Tibial artery (tissue), 4 donors: ENCODE measurements at regions not wholly inside any gene's neighbourhood (a gene's known extent, or its start where the extent isn't known, plus 50 kb on each side); places are given as distances from the start of the nearest gene placed in this dataset.

ENCODE experiments used
- DNase-seq, 2 donors: peaks; one replicate each; pipeline ENCODE4 v3.0.0-alpha.2; 2019
- H3K27ac ChIP-seq, 2 donors: fragments of 200-600 bp; sonication (generic) in 1 of 2; 1 replicate in 1 of 2; 2 replicates in 1 of 2; pipeline ENCODE4 v1.5.1; 2018 to 2019; ENCODE audit warnings: mild to moderate bottlenecking in 1 of 2
- H3K27me3 ChIP-seq, 2 donors: fragments of 200-600 bp; sonication (generic) in 1 of 2; one replicate each; pipeline versions ENCODE4 v1.5.1 to v1.6.0; 2016 to 2019
- H3K36me3 ChIP-seq, 3 donors: fragments of 200-600 bp; sonication (generic) in 2 of 3; one replicate each; pipeline ENCODE4 v1.5.1; 2016 to 2019; ENCODE audit warnings: mild to moderate bottlenecking in 2 of 3
- H3K4me1 ChIP-seq, 4 donors: fragments of 200-600 bp; sonication (generic) in 2 of 4; 1 replicate in 3 of 4; 2 replicates in 1 of 4; pipeline ENCODE4 v1.5.1; 2016 to 2019
- H3K4me3 ChIP-seq, 2 donors: fragments of 200-600 bp; sonication (generic) in 1 of 2; 1 replicate in 1 of 2; 2 replicates in 1 of 2; pipeline ENCODE4 v1.5.1; 2018 to 2019; ENCODE audit warnings: mild to moderate bottlenecking in 2 of 2
- H3K9me3 ChIP-seq, 3 donors: fragments of 200-600 bp; sonication (generic) in 1 of 3; one replicate each; pipeline ENCODE4 v1.5.1; 2016 to 2019
- intact Hi-C: fragments of 100-400 bp; cut with DNase I; formaldehyde crosslinking; loops from one replicate; pipeline ENCODE4 v1.15.0; 2023; ENCODE audit warnings: low total_unique reads
- TF ChIP-seq, protein P1 (sequence below), 2 experiments: fragments of 200-600 bp in 1 of 2; fragments of 450-650 bp in 1 of 2; IDR thresholded peaks; one replicate each; pipeline ENCODE4 v1.5.1; 2017 to 2019; ENCODE audit warnings: antibody characterized with exemption in 2 of 2, mild to moderate bottlenecking in 1 of 2, moderate library complexity in 1 of 2

DNA sequence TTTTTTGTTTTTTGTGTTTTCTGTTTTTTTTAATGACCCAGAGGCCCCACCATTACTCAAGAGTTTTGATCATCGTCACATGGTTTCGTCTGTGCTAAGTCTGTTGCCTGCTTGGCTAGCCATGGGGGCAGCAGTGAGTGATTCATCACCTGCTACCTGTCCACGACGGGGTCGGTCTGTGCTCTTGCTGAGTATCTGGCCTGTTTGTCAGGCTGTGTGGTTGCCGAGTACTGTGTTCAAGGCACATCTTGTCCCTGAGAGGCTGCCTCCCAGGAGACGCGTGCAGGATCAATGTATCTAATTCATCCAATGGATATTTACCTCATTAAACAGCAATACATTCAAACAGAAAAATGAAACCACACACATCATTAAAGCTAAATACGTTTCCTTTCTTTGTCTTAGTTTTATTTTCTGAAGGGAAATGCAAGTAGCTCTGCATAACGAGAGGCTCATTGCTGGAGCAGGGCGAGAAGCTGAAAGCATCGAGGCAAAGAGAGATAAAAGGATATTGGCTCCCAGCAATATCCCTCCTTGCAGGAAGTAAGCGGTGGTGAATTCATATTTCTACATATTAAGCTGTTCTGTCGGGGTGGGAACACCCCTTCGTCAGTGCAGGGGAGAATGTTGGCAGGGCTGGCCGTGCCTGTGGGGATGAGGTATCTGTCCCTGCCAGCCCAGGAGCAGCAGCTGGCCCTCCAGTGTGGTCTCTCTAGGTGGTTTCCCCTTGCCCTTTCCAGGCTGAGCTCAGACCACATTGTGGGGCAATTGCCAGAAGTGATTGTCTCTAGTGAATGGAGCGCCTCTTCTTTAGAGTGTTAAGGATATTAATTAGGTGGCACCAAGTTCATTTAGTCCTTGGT, 166.2 kb upstream of the ASIC2 start:
- TF ChIP-seq, protein P1, sequence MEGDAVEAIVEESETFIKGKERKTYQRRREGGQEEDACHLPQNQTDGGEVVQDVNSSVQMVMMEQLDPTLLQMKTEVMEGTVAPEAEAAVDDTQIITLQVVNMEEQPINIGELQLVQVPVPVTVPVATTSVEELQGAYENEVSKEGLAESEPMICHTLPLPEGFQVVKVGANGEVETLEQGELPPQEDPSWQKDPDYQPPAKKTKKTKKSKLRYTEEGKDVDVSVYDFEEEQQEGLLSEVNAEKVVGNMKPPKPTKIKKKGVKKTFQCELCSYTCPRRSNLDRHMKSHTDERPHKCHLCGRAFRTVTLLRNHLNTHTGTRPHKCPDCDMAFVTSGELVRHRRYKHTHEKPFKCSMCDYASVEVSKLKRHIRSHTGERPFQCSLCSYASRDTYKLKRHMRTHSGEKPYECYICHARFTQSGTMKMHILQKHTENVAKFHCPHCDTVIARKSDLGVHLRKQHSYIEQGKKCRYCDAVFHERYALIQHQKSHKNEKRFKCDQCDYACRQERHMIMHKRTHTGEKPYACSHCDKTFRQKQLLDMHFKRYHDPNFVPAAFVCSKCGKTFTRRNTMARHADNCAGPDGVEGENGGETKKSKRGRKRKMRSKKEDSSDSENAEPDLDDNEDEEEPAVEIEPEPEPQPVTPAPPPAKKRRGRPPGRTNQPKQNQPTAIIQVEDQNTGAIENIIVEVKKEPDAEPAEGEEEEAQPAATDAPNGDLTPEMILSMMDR (IDR thresholded peaks at IDR 0.05), result no peak
- Histone ChIP-seq H3K4me1 (no peaks in the 10 kb centered on the region), H3K27ac (no peak overlapping the region), H3K36me3 (no peaks in the 10 kb centered on the region), H3K9me3 (no peaks in the 10 kb centered on the region), H3K4me3 (no peak overlapping the region), H3K27me3 (peaks cover 0 to 14% of the 10 kb centered on the region in 2 donors)
- intact Hi-C loops, result no loop called here
- DNase-seq, result no peak

DNA sequence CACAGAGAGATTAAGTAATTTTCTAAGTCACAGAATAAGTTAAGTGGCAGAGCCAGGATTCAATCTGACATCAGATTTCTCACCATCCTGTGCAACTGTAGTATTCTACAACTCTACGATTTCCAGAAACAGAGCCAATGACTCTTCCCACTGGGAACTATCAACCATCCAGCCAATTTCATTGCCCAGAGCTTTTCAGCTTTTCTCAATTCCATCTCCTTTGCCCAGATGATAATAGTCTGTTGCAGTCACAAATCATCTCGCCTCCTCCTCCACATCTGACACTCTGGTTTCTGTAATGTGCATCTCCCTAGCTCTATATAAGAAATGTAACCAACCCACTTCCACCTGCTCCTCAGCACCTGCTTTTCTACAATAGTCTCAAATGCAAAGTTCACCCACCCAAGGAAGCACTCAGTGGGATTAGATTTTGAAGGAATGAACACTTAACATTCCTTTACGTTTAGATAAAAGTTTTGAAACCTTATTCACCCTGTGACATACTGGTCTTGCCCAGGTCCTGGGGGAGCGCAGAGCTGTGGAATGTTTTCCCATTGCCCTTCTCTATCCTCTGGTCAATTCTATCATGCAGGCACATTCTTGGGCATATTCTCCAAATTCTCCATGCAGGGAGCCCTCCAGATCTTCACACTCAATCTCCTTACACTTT, 167.8 kb upstream of the ASIC2 start:
- H3K27me3 ChIP-seq, result peaks cover 0 to 9% of the 10 kb centered on the region in 2 donors
- intact Hi-C loops, result no loop called here

DNA sequence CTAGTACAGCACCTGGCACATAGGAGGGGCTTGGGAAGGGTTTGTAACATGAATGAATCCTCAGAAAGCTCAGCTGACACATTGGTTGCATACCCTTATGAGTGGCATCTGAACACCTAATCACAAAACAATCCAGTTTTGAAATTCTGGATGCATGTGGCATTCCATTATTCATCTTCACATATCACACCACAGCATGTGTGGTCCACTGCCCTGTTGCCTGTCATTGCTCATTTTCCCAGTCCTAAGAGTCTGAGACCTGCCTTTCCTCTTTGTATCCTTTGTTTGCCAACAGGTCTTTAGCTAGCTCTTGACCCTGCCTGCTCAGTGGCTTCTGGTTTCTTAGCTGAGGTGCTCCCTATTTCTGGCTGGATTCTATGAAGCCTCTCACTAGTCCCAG, 170.8 kb upstream of the ASIC2 start:
- DNase-seq, result no peak
- TF ChIP-seq, protein P1 (IDR thresholded peaks at IDR 0.05), result no peak
- H3K4me1 ChIP-seq, result no peaks in the 10 kb centered on the region
- no peak overlapping the region for H3K27ac ChIP-seq
- H3K36me3 ChIP-seq, result no peaks in the 10 kb centered on the region
- no peaks in the 10 kb centered on the region for H3K9me3 ChIP-seq
- H3K27me3 ChIP-seq, result peaks cover 0 to 5% of the 10 kb centered on the region in 2 donors
- intact Hi-C loops, result no loop called here
- H3K4me3 ChIP-seq, result no peak overlapping the region

More for the DNA sequence above, 167.8 kb upstream of the ASIC2 start:
- TF ChIP-seq, protein P1 (IDR thresholded peaks at IDR 0.05), result no peak
- DNase-seq, result no peak
- no peak overlapping the region for H3K27ac ChIP-seq
- H3K4me3 ChIP-seq, result no peak overlapping the region
- H3K9me3 ChIP-seq, result no peaks in the 10 kb centered on the region
- no peaks in the 10 kb centered on the region for H3K36me3 ChIP-seq
- H3K4me1 ChIP-seq, result no peaks in the 10 kb centered on the region

DNA sequence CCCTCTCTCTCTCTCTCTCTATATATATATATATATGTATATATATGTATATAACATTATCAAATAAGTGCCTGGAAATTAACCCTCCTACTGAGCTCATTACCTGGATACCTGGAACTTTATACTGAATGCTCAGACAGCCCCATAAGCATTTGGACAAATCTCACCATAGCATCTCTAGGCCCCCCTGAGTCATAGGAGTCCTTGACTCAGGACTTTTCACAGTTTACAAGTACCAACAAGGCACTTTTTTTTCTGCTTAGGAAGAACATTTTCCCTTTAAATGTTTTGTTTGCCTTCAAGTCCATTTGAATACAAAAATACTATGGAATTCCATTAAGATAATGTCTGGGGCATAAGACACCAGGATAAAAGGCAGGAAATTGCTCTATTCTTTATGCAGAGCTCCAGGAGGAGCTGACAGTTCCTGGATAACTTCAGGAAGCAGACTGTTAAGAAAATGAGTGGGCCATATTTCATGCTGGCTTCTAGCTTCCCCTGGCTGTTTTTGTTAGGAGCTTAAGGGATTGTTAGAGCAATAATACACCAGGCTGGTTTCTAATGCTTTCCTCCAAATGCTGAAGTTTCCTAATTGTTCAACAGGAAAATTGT, 171.7 kb upstream of the ASIC2 start:
- intact Hi-C loops, result no loop called here
- DNase-seq, result no peak
- TF ChIP-seq, protein P1 (IDR thresholded peaks at IDR 0.05), result no peak
- no peak overlapping the region for H3K4me3 ChIP-seq
- no peaks in the 10 kb centered on the region for H3K27me3 ChIP-seq
- H3K27ac ChIP-seq, result no peak overlapping the region
- H3K4me1 ChIP-seq, result no peaks in the 10 kb centered on the region
- H3K36me3 ChIP-seq, result no peaks in the 10 kb centered on the region
- no peaks in the 10 kb centered on the region for H3K9me3 ChIP-seq

DNA sequence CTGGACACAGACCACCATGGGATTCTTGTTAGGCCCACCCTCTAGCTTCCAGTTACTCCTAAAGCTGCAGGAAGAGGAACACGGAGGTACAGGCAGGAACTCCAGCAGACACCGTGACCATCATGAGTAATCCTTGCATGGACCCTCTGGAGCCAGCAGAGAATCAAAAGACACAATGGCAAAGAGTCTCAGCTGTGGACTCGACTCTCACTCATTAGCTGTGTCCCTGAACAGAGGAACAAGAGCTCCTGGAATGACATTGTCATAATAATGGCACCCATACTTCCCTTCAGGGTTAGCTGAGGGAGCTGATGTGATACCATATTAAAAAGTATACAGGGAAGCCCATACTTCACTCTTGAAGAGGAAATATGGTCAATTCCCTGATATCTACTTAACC, 176.3 kb upstream of the ASIC2 start:
- H3K9me3 ChIP-seq, result no peaks in the 10 kb centered on the region
- H3K4me1 ChIP-seq, result no peaks in the 10 kb centered on the region
- TF ChIP-seq, protein P1 (IDR thresholded peaks at IDR 0.05), result no peak
- H3K36me3 ChIP-seq, result no peaks in the 10 kb centered on the region
- H3K4me3 ChIP-seq, result no peak overlapping the region
- DNase-seq, result no peak
- intact Hi-C loops, result no loop called here
- H3K27me3 ChIP-seq, result no peaks in the 10 kb centered on the region
- no peak overlapping the region for H3K27ac ChIP-seq
